GM12892 (cell line): ENCODE measurements at regions not wholly inside any gene's neighbourhood (a gene's known extent, or its start where the extent isn't known, plus 50 kb on each side); places are given as distances from the start of the nearest gene placed in this dataset.

Source experiments
- POLR2A ChIP-seq: IDR thresholded peaks from 2 replicates; pipeline ENCODE4 v1.6.1; 2011; ENCODE audit warnings: low read depth, low read length, control low read depth
- TAF1 ChIP-seq: IDR thresholded peaks from 2 replicates; pipeline ENCODE4 v1.6.1; 2011; ENCODE audit warnings: low read depth, mild to moderate bottlenecking, control low read depth, low read length, borderline replicate concordance

DNA sequence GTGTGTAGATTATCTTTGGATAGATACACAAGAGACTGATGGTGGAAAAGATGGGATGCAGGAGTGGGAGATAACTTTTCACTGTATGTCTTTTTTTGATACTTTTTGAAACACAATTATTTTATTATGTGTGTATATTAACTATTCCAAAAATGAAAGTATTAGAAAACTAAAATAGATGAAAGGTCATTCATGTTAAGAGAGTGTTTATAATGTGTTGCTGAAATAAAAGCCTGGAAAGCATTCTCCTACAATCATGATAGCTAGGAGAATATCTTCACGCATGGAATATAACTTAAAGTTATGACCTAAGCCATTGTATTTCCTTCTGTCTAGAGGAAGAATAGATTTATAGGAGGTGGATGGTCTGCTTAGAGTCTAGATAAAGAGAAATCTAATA lies 154.8 kb upstream of the MAST4 start:
- TF ChIP-seq POLR2A (no peak), TAF1 (no peak)
